ENCODE measurements at regions not wholly inside any gene's neighbourhood (a gene's known extent, or its start where the extent isn't known, plus 50 kb on each side); places are given as distances from the start of the nearest gene placed in this dataset.

- no peak for TF ChIP-seq SIN3A (conservative IDR thresholded peaks at IDR 0.05 in 1 of 2, IDR thresholded peaks at IDR 0.05 in 1 of 2; ENCODE audit: low read depth in 1 of 2, low read length in 2 of 2)
- no peak for TF ChIP-seq POLR2A (IDR thresholded peaks at IDR 0.05; ENCODE audit: control extremely low read depth in 1 of 2, low read depth in 2 of 2, low read length in 2 of 2)
- TF ChIP-seq TCF12 (IDR thresholded peaks at IDR 0.05; ENCODE audit: low read depth, low read length): no peak
These were observed 190.4 kb upstream of the CRIM1 start (continued) for GRCh38 chr2:36165132-36165531.

All from H1 (cell line).